ENCODE measurements at regions not wholly inside any gene's neighbourhood (a gene's known extent, or its start where the extent isn't known, plus 50 kb on each side); places are given as distances from the start of the nearest gene placed in this dataset.

DNA sequence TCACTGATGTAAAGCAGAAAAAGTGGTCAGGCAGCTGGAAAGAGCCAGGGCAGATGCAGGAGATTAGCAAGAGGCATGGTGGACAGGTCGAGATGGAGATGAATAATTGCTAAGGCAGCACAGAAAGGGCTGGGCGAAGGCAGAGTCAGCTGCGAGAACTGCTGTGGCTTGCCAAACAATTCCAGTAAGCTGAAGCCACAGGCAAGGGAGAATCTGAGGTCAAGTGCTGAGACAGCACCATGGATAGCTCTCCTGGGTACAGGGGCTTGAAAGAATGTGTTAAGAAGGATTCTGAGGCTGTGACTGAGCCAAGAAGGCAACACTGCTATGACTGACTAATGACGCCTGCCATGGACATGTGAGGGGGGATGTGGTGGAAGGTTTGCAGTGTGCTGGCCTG, 220.8 kb upstream of the FOXA2 start:
- TF ChIP-seq, protein P1, sequence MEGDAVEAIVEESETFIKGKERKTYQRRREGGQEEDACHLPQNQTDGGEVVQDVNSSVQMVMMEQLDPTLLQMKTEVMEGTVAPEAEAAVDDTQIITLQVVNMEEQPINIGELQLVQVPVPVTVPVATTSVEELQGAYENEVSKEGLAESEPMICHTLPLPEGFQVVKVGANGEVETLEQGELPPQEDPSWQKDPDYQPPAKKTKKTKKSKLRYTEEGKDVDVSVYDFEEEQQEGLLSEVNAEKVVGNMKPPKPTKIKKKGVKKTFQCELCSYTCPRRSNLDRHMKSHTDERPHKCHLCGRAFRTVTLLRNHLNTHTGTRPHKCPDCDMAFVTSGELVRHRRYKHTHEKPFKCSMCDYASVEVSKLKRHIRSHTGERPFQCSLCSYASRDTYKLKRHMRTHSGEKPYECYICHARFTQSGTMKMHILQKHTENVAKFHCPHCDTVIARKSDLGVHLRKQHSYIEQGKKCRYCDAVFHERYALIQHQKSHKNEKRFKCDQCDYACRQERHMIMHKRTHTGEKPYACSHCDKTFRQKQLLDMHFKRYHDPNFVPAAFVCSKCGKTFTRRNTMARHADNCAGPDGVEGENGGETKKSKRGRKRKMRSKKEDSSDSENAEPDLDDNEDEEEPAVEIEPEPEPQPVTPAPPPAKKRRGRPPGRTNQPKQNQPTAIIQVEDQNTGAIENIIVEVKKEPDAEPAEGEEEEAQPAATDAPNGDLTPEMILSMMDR (IDR thresholded peaks at IDR 0.05 in 2 of 3, conservative IDR thresholded peaks at IDR 0.05 in 1 of 3; ENCODE audit: control insufficient read depth in 2 of 3, extremely low read depth in 1 of 3, insufficient read depth in 1 of 3, low read depth in 3 of 3, low read length in 3 of 3): no peak
- TF ChIP-seq CBX3 (IDR thresholded peaks at IDR 0.05; ENCODE audit: borderline replicate concordance, low read depth): no peak

All from GM12878 (cell line).